ENCODE measurements at regions not wholly inside any gene's neighbourhood (a gene's known extent, or its start where the extent isn't known, plus 50 kb on each side); places are given as distances from the start of the nearest gene placed in this dataset.
"Not testable (repeated sequence)": the region's sequence is repeated elsewhere in the genome, so short reads cannot be mapped to it uniquely, and the experiment has no call there.

- no peak for DNase-seq
Measured at GRCh38 chr20:6715401-6715941, 52.0 kb upstream of the BMP2 start.

DNA sequence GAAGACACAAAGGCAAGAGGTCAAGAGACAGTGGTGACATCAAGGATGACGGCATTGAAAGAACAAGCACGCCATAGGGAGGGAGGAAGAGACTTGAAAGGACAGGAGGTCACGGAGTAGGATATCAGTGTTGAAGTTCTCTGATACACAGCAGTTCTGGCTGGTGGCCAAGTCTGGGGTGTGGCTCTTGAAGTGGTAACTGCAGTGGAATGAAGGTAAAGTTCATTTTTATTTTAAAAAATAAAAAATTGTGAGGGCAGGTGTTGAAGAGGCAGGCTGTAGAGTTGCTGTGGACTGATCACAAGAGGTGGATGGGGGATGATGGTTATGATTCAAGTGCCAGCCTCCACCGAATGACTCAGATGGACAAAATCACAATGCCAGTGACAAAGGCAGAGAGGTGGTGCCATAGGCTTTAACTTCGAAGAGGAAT, 53.2 kb upstream of the BMP2 start:
- DNase-seq: no peak

DNA sequence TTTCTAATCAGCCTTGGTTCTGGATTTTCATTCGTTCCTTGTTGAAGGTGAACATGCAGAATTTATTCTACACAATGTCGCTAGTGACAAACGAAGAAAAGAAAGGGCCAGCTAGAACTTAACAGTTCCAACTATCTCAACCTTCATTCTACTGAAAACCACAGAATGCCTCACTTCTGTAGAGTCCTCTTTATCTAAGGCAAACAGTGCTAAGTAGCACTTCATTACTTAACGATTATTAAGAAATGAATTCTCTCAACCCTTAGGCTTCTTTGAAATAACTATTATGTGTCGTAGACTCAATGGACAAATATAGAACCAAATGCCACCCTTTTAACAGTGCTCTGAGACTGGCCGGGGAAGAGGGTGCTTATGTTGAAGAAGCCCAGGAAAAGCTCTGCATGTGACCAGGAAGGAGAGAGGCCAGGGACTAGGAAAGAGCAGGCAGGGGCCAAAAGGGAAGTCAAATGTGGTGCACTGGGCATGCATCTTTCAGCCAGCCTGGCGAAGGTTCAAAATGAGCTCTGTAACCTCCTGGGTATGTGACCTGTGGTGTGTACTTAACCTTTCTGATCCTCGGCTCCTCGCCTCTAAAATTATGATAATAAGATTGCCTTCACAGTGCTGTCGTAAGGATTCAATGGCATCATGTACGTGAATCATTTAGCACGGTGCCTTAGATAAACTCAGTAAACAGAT, 55.4 kb upstream of the BMP2 start:
- no peak for DNase-seq

GRCh38 chr20:6709910-6710595, 57.4 kb upstream of the BMP2 start:
- DNase-seq: no peak

- DNase-seq: peak; percentile 85
Measured at GRCh38 chr20:6708010-6708409, 59.5 kb upstream of the BMP2 start.

GRCh38 chr20:6707321-6707831, 60.1 kb upstream of the BMP2 start:
- DNase-seq: peak; percentile 79

DNA sequence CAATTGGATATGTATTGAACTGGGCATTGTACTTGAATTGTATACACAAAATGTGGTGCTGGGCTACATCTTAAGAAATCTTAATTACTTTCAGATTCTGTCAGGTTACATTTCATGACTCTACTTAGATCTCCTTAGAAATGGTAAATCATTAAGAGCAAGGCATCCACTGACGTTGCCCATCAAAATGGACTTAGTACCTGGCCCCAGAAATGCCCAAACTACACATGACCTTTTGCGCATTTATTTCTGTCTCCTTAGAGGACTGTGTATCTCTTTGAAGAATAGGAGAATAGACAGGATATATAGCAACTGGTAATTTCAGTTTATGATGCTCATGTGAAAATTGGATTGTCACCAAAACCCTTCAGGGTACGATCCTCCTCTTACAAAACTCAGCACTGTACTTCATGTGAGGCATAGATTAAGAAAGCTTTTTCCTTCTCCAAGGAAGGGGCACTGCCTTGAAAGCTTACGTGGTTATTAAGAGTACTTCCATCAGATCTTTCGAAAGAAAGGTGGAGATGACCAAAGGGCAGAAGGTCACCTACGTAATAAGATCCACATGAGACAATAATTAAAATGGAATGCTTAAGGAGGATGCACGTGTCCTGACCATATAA, 61.4 kb upstream of the BMP2 start:
- DNase-seq: no peak

- peak; percentile 78 for DNase-seq
Measured at GRCh38 chr20:6705106-6705766, 62.2 kb upstream of the BMP2 start.

- DNase-seq: no peak
Measured at GRCh38 chr20:6704132-6704861, 63.2 kb upstream of the BMP2 start.

DNA sequence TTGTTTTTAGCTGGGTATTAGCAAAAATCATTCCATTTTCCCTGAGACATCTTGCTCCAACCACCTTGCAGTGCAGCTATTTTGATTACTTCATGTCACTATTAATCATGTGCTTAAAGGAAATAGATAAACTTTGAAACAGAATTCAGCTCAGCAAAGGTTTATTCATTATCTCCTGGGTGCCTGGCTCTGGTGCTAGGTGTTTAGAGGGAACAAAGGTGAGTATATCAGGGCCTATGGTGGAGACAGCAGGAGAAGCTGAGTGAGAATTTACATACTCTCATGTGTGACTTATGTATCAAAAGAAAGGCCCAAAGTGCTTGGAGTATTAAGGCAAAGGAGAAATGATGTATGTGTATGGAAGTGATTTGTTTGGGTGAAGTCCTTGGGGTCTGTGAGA, 63.8 kb upstream of the BMP2 start:
- DNase-seq: no peak

- no peak for DNase-seq
Measured at GRCh38 chr20:6703047-6703446, 64.4 kb upstream of the BMP2 start.

GRCh38 chr20:6702144-6702543, 65.3 kb upstream of the BMP2 start:
- DNase-seq: no peak

DNA sequence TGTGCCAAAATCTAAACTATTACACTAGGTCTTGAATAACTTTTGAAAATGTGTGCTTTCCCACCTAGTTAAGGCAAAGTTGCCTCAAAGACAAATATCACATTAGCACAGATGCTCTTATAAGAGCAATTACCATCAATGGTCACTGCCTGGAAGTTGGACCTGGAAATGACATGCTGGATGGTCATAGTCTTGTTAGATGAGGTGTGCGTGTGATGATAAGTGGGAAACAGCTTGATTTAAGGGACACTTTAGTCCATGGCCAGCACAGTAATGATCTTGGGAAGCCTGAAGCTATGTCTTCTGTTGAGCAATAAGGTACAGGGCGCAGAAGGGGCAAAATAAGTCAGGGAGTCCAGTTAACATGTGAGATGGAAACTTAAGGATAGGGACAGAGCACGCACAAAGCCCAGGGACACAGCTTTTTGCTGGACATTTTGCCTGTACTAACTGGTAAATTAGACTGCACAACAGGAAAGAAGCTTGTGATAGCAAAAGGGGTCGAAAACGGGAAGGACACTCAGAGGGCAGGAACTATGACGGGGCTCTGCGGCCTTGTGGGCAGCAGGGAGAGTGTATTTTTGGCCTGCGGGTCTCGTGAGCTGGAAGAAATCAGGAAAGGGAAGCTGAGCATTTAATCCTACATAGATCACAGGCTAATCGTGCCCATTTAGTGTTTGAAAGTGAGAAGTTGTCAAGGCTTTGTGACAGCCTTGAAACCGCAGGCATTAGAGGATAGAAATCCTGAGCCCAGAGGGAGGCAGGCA, 66.7 kb upstream of the BMP2 start:
- no peak for DNase-seq

GRCh38 chr20:6699921-6700562, 67.4 kb upstream of the BMP2 start:
- DNase-seq: no peak

GRCh38 chr20:6698723-6699122, 68.8 kb upstream of the BMP2 start:
- no peak for DNase-seq

DNA sequence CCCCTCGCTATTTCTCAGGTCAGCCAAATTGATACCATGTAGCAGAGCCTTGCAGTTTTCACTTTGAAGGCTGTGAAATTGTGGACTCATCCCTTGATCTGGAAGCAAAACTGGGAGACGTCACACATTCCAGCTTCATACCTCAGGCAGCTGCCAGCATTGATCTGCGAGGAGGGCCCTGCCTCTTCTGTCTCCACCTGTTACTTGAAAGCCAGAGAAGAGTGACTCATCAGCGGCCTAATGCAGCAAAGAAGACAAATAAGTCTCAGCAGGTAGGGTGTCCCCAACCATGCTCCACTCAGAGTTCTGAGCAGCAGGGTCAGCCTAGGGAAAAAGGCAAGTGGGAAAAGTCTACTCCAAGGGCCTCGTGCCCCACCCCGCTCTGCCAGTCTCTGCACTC, 69.4 kb upstream of the BMP2 start:
- peak; percentile 98 for DNase-seq

GRCh38 chr20:6697228-6697972, 70.1 kb upstream of the BMP2 start:
- peak; percentile 61 for DNase-seq

- no peak for DNase-seq
Measured at GRCh38 chr20:6696001-6696400, 71.5 kb upstream of the BMP2 start.

DNA sequence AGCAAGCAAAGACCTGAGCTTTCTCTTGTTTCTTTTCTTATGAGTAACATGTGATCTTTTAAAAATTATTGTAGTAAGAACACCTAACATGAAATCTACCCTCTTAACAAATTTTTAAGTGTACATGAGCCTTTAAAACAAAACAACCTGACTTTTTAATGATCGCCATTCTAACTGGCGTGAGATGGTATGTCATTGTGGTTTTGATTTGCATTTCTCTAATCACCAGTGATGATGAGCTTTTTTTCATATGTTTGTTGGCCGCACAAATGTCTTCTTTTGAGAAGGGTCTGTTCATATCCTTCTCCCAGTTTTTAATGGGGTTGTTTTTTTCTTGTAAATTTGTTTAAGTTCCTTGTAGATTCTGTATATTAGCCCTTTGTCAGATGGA, 73.7 kb upstream of the BMP2 start:
- not testable (repeated sequence) for DNase-seq

GRCh38 chr20:6693178-6693807, 74.2 kb upstream of the BMP2 start:
- DNase-seq: no peak

Measured in islet precursor cell (in vitro differentiated cells).